Fibroblast of mammary gland (primary cell): ENCODE measurements at regions not wholly inside any gene's neighbourhood (a gene's known extent, or its start where the extent isn't known, plus 50 kb on each side); places are given as distances from the start of the nearest gene placed in this dataset.
A peak's percentile ranks its signal among the peaks of the same experiment; 100 is the strongest.

Experiments used
- DNase-seq: peaks from one replicate; pipeline ENCODE4 v3.0.0-alpha.2; 2010; ENCODE audit warnings: low read depth
- H3K4me3 ChIP-seq: 2 replicates; pipeline ENCODE4 v1.5.1; 2011; ENCODE audit warnings: low read depth, mild to moderate bottlenecking, low read length, moderate library complexity; ENCODE audit not compliant: control insufficient read depth
- TF ChIP-seq, protein P1 (sequence below): conservative IDR thresholded peaks from 2 replicates; pipeline ENCODE4 v1.5.1; 2011; ENCODE audit warnings: low read depth, low read length, inconsistent platforms; ENCODE audit not compliant: control insufficient read depth, insufficient read depth

- DNase-seq = no peak
- H3K4me3 ChIP-seq = no peak overlapping the region
- TF ChIP-seq, protein P1, sequence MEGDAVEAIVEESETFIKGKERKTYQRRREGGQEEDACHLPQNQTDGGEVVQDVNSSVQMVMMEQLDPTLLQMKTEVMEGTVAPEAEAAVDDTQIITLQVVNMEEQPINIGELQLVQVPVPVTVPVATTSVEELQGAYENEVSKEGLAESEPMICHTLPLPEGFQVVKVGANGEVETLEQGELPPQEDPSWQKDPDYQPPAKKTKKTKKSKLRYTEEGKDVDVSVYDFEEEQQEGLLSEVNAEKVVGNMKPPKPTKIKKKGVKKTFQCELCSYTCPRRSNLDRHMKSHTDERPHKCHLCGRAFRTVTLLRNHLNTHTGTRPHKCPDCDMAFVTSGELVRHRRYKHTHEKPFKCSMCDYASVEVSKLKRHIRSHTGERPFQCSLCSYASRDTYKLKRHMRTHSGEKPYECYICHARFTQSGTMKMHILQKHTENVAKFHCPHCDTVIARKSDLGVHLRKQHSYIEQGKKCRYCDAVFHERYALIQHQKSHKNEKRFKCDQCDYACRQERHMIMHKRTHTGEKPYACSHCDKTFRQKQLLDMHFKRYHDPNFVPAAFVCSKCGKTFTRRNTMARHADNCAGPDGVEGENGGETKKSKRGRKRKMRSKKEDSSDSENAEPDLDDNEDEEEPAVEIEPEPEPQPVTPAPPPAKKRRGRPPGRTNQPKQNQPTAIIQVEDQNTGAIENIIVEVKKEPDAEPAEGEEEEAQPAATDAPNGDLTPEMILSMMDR = no peak
Measured at GRCh38 chr5:148906968-148907367, 80.6 kb downstream of the ADRB2 start.

DNA sequence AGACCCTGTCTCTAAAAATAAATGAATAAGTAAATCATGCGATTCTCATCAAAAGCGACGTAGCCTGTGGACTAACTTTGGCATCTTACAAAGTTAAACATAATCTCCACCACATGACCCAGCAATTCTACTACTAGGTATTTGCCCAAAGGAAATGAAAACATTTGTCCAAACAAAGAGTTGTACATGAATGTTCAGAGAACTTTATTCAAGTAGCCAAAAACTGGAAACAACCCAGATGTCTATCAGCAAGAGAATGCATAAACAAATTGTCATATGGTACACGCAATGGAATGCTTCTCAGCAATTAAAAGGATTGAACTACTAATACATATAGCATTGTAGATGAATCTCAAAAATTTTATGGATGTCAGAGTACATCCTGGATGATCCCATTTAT lies 82.6 kb downstream of the ADRB2 start:
- H3K4me3 ChIP-seq = no peak overlapping the region
- TF ChIP-seq, protein P1 = no peak
- DNase-seq = peak; percentile 35

- TF ChIP-seq, protein P1 = no peak
- no peak for DNase-seq
- no peak overlapping the region for H3K4me3 ChIP-seq
Measured at GRCh38 chr5:148909766-148910165, 83.4 kb downstream of the ADRB2 start.

- TF ChIP-seq, protein P1 = no peak
- no peak for DNase-seq
- H3K4me3 ChIP-seq = no peak overlapping the region
Measured at GRCh38 chr5:148910216-148910615, 83.8 kb downstream of the ADRB2 start.

GRCh38 chr5:148910686-148911361 lies 84.4 kb downstream of the ADRB2 start:
- TF ChIP-seq, protein P1 = no peak
- peak; percentile 68 for DNase-seq
- H3K4me3 ChIP-seq = no peak overlapping the region

DNA sequence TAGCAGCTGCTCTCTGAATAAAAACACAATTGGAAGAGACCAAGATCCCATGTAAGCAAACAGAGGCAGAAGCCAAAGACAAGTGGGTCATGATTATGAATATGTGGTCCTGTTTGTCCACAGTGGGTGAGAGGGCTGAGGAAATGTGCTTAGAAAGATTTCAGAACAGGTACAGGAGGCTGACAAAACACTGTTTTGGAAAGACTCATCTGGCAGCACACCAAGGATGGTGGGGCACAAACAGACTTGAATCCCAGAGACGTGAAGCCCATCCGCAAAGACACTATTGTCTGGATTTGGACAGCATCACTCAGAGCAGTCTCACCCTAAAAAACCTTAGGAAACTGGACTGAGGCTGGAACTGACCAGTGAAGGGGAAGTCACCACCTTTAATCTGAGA lies 85.0 kb downstream of the ADRB2 start:
- TF ChIP-seq, protein P1 = no peak
- H3K4me3 ChIP-seq = no peak overlapping the region
- no peak for DNase-seq

GRCh38 chr5:148912146-148912545 lies 85.7 kb downstream of the ADRB2 start:
- TF ChIP-seq, protein P1 = no peak
- DNase-seq = no peak
- no peak overlapping the region for H3K4me3 ChIP-seq
